Breast epithelium (tissue), 3 donors: ENCODE measurements at regions not wholly inside any gene's neighbourhood (a gene's known extent, or its start where the extent isn't known, plus 50 kb on each side); places are given as distances from the start of the nearest gene placed in this dataset.

Experiments
- POLR2A ChIP-seq: fragments of 450-650 bp; IDR thresholded peaks from one replicate; pipeline ENCODE4 v1.6.1; 2016; ENCODE audit warnings: antibody characterized with exemption, mild to moderate bottlenecking, moderate library complexity
- TF ChIP-seq, protein P1 (sequence below), 3 donors: fragments of 450-650 bp; IDR thresholded peaks; one replicate each; pipeline ENCODE4 v1.5.1; 2016 to 2017; ENCODE audit warnings: antibody characterized with exemption in 3 of 3, mild to moderate bottlenecking in 3 of 3, moderate library complexity in 3 of 3

DNA sequence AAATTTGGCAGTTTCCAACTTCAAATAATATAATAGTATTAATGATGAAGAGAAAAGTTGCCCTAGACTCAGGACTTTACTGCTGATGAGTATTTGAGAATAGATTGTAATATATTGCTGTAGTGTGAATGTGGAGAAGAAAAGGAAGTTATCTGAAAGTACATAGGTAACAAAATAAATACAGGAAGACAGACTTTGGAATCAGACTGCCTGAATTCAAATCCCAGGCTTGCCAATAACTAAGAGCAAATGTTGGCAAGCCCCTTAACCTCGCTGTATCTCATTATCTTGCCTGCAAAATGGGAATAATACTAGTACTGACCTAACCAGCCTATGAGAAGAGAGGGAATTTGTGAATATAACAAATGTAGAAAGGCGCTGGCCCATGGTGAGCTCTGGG is 765.2 kb upstream of the ID2 start:
- TF ChIP-seq, protein P1, sequence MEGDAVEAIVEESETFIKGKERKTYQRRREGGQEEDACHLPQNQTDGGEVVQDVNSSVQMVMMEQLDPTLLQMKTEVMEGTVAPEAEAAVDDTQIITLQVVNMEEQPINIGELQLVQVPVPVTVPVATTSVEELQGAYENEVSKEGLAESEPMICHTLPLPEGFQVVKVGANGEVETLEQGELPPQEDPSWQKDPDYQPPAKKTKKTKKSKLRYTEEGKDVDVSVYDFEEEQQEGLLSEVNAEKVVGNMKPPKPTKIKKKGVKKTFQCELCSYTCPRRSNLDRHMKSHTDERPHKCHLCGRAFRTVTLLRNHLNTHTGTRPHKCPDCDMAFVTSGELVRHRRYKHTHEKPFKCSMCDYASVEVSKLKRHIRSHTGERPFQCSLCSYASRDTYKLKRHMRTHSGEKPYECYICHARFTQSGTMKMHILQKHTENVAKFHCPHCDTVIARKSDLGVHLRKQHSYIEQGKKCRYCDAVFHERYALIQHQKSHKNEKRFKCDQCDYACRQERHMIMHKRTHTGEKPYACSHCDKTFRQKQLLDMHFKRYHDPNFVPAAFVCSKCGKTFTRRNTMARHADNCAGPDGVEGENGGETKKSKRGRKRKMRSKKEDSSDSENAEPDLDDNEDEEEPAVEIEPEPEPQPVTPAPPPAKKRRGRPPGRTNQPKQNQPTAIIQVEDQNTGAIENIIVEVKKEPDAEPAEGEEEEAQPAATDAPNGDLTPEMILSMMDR (IDR thresholded peaks at IDR 0.05) = no peak
- TF ChIP-seq POLR2A = no peak
